DND-41 (cell line): ENCODE measurements at regions not wholly inside any gene's neighbourhood (a gene's known extent, or its start where the extent isn't known, plus 50 kb on each side); places are given as distances from the start of the nearest gene placed in this dataset.

Experiments used
- ATAC-seq: fragments of 200-7000 bp; cut with Tn5 transposase; 3 replicates; pipeline ENCODE4 v1.9.1; 2021; ENCODE audit warnings: low read depth; ENCODE audit not compliant: insufficient read depth
- DNase-seq: peaks from one replicate; pipeline ENCODE4 v3.0.0-alpha.2; 2020
- H2AFZ ChIP-seq: 2 replicates; pipeline ENCODE4 v1.6.0; 2012; ENCODE audit warnings: low read depth, low read length
- H3K27ac ChIP-seq: 2 replicates; pipeline ENCODE4 v1.5.1; 2012; ENCODE audit warnings: low read length, inconsistent platforms
- H3K27me3 ChIP-seq: fragments of 200-600 bp; sonication (generic); 2 replicates; pipeline ENCODE4 v1.6.0; 2012; ENCODE audit warnings: low read length, mild to moderate bottlenecking, inconsistent platforms; ENCODE audit not compliant: insufficient read depth, poor library complexity
- H3K36me3 ChIP-seq: 2 replicates; pipeline ENCODE4 v1.5.1; 2012; ENCODE audit warnings: low read length, inconsistent platforms; ENCODE audit not compliant: insufficient read depth
- H3K4me1 ChIP-seq: 2 replicates; pipeline ENCODE4 v1.5.1; 2012; ENCODE audit warnings: mild to moderate bottlenecking, low read length; ENCODE audit not compliant: insufficient read depth
- H3K4me2 ChIP-seq: 2 replicates; pipeline ENCODE4 v1.6.0; 2012; ENCODE audit warnings: mild to moderate bottlenecking, moderate library complexity, low read length, inconsistent platforms; ENCODE audit not compliant: insufficient read depth
- H3K4me3 ChIP-seq, 2 experiments: fragments of 200-600 bp in 1 of 2; shearing (Covaris generic) in 1 of 2; 2 replicates each; pipeline ENCODE4 v1.5.1; 2012 to 2016; ENCODE audit warnings: inconsistent platforms in 2 of 2, low read length in 2 of 2, mild to moderate bottlenecking in 2 of 2, low read depth in 1 of 2, moderate library complexity in 1 of 2
- H3K79me2 ChIP-seq: 2 replicates; pipeline ENCODE4 v1.6.0; 2012; ENCODE audit warnings: low read length, inconsistent platforms; ENCODE audit not compliant: insufficient read depth
- H3K9ac ChIP-seq: 2 replicates; pipeline ENCODE4 v1.6.0; 2012; ENCODE audit warnings: low read depth, mild to moderate bottlenecking, inconsistent platforms, low read length, moderate library complexity
- H3K9me3 ChIP-seq: 2 replicates; pipeline ENCODE4 v1.5.1; 2012; ENCODE audit warnings: low read length, moderate library complexity, mild to moderate bottlenecking, inconsistent platforms; ENCODE audit not compliant: insufficient read depth, severe bottlenecking
- H4K20me1 ChIP-seq: 2 replicates; pipeline ENCODE4 v1.6.0; 2012; ENCODE audit warnings: low read length; ENCODE audit not compliant: insufficient read depth
- EZH2 ChIP-seq: IDR thresholded peaks from 3 replicates; pipeline ENCODE4 v1.6.1; 2012; ENCODE audit warnings: borderline replicate concordance, low read depth, mild to moderate bottlenecking, moderate library complexity, low read length, inconsistent platforms; ENCODE audit not compliant: severe bottlenecking
- TF ChIP-seq, protein P1 (sequence below): IDR thresholded peaks from 2 replicates; pipeline ENCODE4 v1.5.1; 2012; ENCODE audit warnings: borderline replicate concordance, low read length, moderate library complexity, mild to moderate bottlenecking; ENCODE audit not compliant: poor library complexity, severe bottlenecking; ENCODE audit errors: extremely low read depth

DNA sequence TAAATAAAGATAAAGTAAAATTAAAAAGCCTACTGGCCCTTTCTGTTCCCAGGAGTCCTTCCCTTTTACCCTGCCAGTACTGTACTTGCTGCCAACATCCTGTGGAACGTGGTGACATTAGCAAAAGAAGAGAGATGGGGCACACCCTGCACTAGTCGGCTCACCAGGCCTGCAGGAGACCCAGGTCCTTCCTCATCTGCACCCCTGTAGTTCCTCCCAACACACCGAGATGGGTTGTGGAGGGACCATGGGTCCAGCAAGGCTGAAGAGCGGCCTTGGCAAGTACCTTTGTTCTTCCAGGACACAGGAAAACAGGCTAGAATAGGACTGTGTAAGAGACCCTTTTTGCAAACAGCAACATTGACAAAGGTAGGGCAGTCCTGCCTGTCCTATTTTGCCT is 98.7 kb upstream of the TMPRSS2 start:
- no peak for DNase-seq
- Histone ChIP-seq H3K4me3 (no peak overlapping the region), H3K27ac (no peak overlapping the region), H3K9ac (no peak overlapping the region), H3K36me3 (no peaks in the 10 kb centered on the region), H2AFZ (no peak overlapping the region), H3K4me1 (0 out of 2 replicates have a peak, but pooled peaks cover 3% of the 10 kb centered on the region), H3K9me3 (no peaks in the 10 kb centered on the region), H3K27me3 (no peaks in the 10 kb centered on the region), H3K79me2 (no peaks in the 10 kb centered on the region), H3K4me2 (no peak overlapping the region), H4K20me1 (no peaks in the 10 kb centered on the region)
- TF ChIP-seq, protein P1, sequence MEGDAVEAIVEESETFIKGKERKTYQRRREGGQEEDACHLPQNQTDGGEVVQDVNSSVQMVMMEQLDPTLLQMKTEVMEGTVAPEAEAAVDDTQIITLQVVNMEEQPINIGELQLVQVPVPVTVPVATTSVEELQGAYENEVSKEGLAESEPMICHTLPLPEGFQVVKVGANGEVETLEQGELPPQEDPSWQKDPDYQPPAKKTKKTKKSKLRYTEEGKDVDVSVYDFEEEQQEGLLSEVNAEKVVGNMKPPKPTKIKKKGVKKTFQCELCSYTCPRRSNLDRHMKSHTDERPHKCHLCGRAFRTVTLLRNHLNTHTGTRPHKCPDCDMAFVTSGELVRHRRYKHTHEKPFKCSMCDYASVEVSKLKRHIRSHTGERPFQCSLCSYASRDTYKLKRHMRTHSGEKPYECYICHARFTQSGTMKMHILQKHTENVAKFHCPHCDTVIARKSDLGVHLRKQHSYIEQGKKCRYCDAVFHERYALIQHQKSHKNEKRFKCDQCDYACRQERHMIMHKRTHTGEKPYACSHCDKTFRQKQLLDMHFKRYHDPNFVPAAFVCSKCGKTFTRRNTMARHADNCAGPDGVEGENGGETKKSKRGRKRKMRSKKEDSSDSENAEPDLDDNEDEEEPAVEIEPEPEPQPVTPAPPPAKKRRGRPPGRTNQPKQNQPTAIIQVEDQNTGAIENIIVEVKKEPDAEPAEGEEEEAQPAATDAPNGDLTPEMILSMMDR: no peak
- no peak for TF ChIP-seq EZH2
- no peak; the same call in 2 of the 3 replicates for ATAC-seq

DNA sequence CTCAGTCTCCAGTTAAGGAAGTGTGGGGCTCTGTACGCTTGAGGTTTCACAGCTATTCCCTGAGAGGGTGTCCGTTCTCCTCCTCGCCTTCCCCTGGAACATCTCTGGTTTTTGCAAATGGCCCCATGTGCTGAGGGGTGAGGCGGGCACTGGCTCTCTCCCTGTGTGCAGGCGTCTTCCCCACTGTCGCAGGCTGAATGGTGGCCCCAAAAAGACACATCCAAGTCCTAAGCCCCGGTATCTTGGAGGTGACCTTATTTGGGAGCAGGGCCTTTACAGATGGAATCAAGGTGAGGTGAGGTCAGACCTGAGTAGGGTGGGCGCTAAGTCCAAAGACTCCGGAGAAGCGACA is 98.0 kb upstream of the TMPRSS2 start:
- Histone ChIP-seq H3K4me1 (no peaks in the 10 kb centered on the region), H2AFZ (no peak overlapping the region), H3K79me2 (no peaks in the 10 kb centered on the region), H4K20me1 (no peaks in the 10 kb centered on the region), H3K9me3 (no peaks in the 10 kb centered on the region), H3K4me2 (no peak overlapping the region), H3K27ac (no peak overlapping the region), H3K9ac (no peak overlapping the region), H3K36me3 (no peaks in the 10 kb centered on the region), H3K4me3 (no peak overlapping the region), H3K27me3 (no peaks in the 10 kb centered on the region)
- no peak for ATAC-seq
- TF ChIP-seq EZH2: no peak
- DNase-seq: no peak

DNA sequence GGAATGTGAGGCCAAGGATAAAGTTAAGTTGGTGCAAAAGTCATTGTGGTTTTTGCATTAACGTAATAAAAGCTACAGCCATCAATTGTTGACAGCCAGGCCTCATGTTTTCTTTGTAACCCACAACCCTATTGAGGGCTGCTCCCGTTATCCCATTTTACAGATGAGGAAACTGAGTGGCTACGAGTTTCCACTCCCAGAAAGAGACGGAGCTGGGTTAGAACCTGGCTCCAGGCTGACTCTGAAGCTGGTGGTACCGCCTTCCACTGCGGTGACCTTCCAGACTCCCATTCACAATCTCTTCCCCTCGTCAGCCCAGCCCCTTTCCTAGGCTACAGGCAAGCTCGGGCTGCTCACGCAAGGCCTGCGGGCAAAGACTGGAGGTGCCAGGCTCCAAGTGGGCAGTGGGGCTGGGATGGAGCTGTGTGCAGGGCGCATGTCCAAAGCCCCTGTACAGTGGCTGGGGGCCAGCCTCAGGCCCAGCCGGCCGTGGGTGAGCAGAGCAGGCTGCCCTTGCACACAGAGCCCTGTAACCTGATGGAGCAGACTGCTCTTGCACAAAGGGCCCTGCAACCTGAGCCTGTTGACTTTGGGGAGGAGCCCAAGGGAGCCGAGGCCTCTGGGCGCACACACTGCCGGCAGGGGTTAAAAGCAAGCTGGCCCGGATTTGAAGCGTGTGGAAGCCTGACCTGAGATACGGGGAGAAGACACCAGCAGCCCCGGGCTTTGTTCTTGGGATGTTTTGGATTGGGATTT is 97.4 kb upstream of the TMPRSS2 start:
- Histone ChIP-seq H4K20me1 (no peaks in the 10 kb centered on the region), H3K27ac (no peak overlapping the region), H3K9ac (no peak overlapping the region), H3K27me3 (no peaks in the 10 kb centered on the region), H2AFZ (no peak overlapping the region), H3K36me3 (no peaks in the 10 kb centered on the region), H3K4me3 (no peak overlapping the region), H3K4me2 (no peak overlapping the region), H3K4me1 (no peaks in the 10 kb centered on the region), H3K9me3 (no peaks in the 10 kb centered on the region), H3K79me2 (no peaks in the 10 kb centered on the region)
- no peak for ATAC-seq
- no peak for DNase-seq
- TF ChIP-seq, protein P1: no peak
- no peak for TF ChIP-seq EZH2

DNA sequence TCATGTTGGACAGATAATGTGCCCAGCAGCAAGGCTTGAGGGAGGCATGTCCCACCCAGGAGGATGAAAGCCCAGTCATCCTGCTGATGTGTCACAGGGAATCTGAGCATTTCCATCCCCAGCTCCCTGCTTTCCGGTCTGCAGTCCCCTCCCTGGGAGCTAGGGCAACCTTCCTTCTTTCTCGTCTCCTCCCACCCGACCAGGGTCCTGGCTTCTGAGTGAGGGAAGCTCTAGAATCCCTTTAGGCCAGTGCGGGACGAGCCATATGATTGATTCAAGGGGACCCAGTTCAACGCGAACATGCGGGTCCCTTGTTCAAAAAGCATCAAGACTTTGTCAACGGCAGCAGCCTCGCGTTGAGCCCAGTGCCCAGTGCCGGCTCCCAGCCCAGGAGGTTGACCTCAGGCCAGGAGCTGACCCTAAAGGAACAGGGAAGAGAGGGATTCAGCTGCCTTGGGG is 96.7 kb upstream of the TMPRSS2 start:
- ATAC-seq (no peak), DNase-seq (no peak)
- H2AFZ ChIP-seq: no peak overlapping the region

More for the DNA sequence above, 96.7 kb upstream of the TMPRSS2 start:
- no peaks in the 10 kb centered on the region for H3K4me1 ChIP-seq
- no peak overlapping the region for H3K9ac ChIP-seq
- no peaks in the 10 kb centered on the region for H3K79me2 ChIP-seq
- TF ChIP-seq, protein P1: no peak
- no peak for TF ChIP-seq EZH2
- no peaks in the 10 kb centered on the region for H4K20me1 ChIP-seq
- no peak overlapping the region for H3K4me3 ChIP-seq
- no peaks in the 10 kb centered on the region for H3K27me3 ChIP-seq
- H3K9me3 ChIP-seq: no peaks in the 10 kb centered on the region
- H3K36me3 ChIP-seq: no peaks in the 10 kb centered on the region
- no peak overlapping the region for H3K4me2 ChIP-seq
- H3K27ac ChIP-seq: no peak overlapping the region
